ENCODE measurements at regions not wholly inside any gene's neighbourhood (a gene's known extent, or its start where the extent isn't known, plus 50 kb on each side); places are given as distances from the start of the nearest gene placed in this dataset.
"Not testable (repeated sequence)": the region's sequence is repeated elsewhere in the genome, so short reads cannot be mapped to it uniquely, and the experiment has no call there.

DNA sequence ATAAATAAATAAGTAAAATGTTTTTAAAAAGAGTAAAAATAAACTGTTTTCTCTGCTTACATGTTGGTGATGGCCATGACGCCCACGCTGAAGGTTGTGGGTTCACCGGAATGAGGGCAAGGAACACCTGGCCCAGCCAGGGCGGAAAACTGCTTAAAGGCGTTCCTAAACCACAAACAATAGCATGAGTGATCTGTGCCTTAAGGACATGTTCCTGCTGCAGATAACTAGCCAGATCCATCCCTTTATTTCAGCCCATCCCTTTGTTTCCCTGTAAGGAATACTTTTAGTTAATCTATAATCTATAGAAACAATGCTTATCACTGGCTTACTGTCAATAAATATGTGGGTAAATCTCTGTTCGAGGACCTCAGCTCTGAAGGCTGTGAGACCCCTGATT is 63.3 kb upstream of the CEP78 start:
- ATAC-seq (ENCODE audit: insufficient read depth, low read depth); H2AFZ ChIP-seq (ENCODE audit: low read depth, low read length); H4K20me1 ChIP-seq (ENCODE audit: insufficient read depth, low read length); H3K4me3 ChIP-seq (ENCODE audit: low read depth in 1 of 2, low read length in 2 of 2); H3K79me2 ChIP-seq (ENCODE audit: insufficient read depth, low read length); H3K4me1 ChIP-seq (ENCODE audit: insufficient read depth, low read length); H3K4me2 ChIP-seq (ENCODE audit: insufficient read depth, low read length); DNase-seq; H3K9me3 ChIP-seq (ENCODE audit: insufficient read depth, low read length, severe bottlenecking); H3K27me3 ChIP-seq (ENCODE audit: insufficient read depth, low read length, poor library complexity); H3K27ac ChIP-seq (ENCODE audit: low read length); H3K9ac ChIP-seq (ENCODE audit: low read depth, low read length); H3K36me3 ChIP-seq (ENCODE audit: insufficient read depth, low read length): not testable (repeated sequence)

DNA sequence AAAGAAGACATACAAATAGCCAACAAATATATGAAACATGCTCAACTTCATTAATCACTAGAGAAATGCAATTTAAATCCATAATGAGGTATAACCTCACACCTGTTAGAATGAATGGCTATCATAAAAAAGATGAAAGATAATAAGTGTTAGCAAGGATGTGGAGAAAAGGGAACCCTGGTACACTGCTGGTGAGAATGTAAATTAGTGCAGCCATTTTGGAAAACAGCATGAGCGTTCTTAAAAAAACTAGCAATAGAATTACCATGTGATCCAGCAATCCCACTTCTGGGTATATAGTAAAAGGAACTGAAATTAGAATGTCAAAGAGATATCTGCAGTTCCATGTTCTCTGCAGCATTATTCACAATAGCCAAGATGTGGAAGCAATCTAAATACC is 64.2 kb upstream of the CEP78 start:
- H3K9me3 ChIP-seq (ENCODE audit: insufficient read depth, low read length, severe bottlenecking): no peaks in the 10 kb centered on the region
- H3K4me2 ChIP-seq (ENCODE audit: insufficient read depth, low read length): no peak overlapping the region
- TF ChIP-seq, protein P1, sequence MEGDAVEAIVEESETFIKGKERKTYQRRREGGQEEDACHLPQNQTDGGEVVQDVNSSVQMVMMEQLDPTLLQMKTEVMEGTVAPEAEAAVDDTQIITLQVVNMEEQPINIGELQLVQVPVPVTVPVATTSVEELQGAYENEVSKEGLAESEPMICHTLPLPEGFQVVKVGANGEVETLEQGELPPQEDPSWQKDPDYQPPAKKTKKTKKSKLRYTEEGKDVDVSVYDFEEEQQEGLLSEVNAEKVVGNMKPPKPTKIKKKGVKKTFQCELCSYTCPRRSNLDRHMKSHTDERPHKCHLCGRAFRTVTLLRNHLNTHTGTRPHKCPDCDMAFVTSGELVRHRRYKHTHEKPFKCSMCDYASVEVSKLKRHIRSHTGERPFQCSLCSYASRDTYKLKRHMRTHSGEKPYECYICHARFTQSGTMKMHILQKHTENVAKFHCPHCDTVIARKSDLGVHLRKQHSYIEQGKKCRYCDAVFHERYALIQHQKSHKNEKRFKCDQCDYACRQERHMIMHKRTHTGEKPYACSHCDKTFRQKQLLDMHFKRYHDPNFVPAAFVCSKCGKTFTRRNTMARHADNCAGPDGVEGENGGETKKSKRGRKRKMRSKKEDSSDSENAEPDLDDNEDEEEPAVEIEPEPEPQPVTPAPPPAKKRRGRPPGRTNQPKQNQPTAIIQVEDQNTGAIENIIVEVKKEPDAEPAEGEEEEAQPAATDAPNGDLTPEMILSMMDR (IDR thresholded peaks at IDR 0.05; ENCODE audit: borderline replicate concordance, extremely low read depth, low read length, poor library complexity, severe bottlenecking): no peak
- no peak for TF ChIP-seq EZH2 (IDR thresholded peaks at IDR 0.05; ENCODE audit: borderline replicate concordance, low read depth, low read length, severe bottlenecking)
- no peak overlapping the region for H2AFZ ChIP-seq (ENCODE audit: low read depth, low read length)
- no peaks in the 10 kb centered on the region for H3K79me2 ChIP-seq (ENCODE audit: insufficient read depth, low read length)
- no peak overlapping the region for H3K27ac ChIP-seq (ENCODE audit: low read length)
- ATAC-seq (ENCODE audit: insufficient read depth, low read depth): no peak
- H3K4me3 ChIP-seq (ENCODE audit: low read depth in 1 of 2, low read length in 2 of 2): no peak overlapping the region
- H4K20me1 ChIP-seq (ENCODE audit: insufficient read depth, low read length): no peaks in the 10 kb centered on the region
- no peaks in the 10 kb centered on the region for H3K4me1 ChIP-seq (ENCODE audit: insufficient read depth, low read length)
- no peak overlapping the region for H3K9ac ChIP-seq (ENCODE audit: low read depth, low read length)
- no peaks in the 10 kb centered on the region for H3K27me3 ChIP-seq (ENCODE audit: insufficient read depth, low read length, poor library complexity)
- H3K36me3 ChIP-seq (ENCODE audit: insufficient read depth, low read length): no peaks in the 10 kb centered on the region
- no peak for DNase-seq

DNA sequence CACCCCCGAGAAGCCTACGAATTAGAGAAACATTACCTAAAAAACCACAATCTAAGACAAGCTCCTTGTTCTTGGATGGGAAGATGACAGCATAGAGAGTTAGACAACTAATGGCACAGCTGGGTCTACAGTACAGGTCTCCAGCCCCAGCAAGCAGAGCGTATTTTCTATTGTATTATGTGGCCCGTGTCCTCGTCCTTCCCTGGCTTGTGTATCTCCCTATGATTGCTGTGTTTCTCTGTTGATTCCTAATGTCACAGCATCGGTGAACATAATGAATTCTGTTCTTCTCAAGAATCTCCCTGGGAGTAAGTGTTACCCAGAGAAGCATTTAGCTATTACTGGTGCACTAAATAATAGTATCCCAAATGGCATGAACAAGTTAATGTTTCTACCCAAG is 66.8 kb upstream of the CEP78 start:
- H3K79me2 ChIP-seq (ENCODE audit: insufficient read depth, low read length): no peaks in the 10 kb centered on the region
- H3K27me3 ChIP-seq (ENCODE audit: insufficient read depth, low read length, poor library complexity): no peaks in the 10 kb centered on the region
- no peak overlapping the region for H3K4me3 ChIP-seq (ENCODE audit: low read depth in 1 of 2, low read length in 2 of 2)
- ATAC-seq (ENCODE audit: insufficient read depth, low read depth) (no peak), DNase-seq (no peak)
- TF ChIP-seq, protein P1 (IDR thresholded peaks at IDR 0.05; ENCODE audit: borderline replicate concordance, extremely low read depth, low read length, poor library complexity, severe bottlenecking): no peak
- no peak for TF ChIP-seq EZH2 (IDR thresholded peaks at IDR 0.05; ENCODE audit: borderline replicate concordance, low read depth, low read length, severe bottlenecking)
- H3K27ac ChIP-seq (ENCODE audit: low read length): no peak overlapping the region
- no peak overlapping the region for H2AFZ ChIP-seq (ENCODE audit: low read depth, low read length)
- H4K20me1 ChIP-seq (ENCODE audit: insufficient read depth, low read length): no peaks in the 10 kb centered on the region
- no peak overlapping the region for H3K4me2 ChIP-seq (ENCODE audit: insufficient read depth, low read length)
- H3K9me3 ChIP-seq (ENCODE audit: insufficient read depth, low read length, severe bottlenecking): no peaks in the 10 kb centered on the region
- no peaks in the 10 kb centered on the region for H3K36me3 ChIP-seq (ENCODE audit: insufficient read depth, low read length)
- no peak overlapping the region for H3K9ac ChIP-seq (ENCODE audit: low read depth, low read length)
- no peaks in the 10 kb centered on the region for H3K4me1 ChIP-seq (ENCODE audit: insufficient read depth, low read length)

DNA sequence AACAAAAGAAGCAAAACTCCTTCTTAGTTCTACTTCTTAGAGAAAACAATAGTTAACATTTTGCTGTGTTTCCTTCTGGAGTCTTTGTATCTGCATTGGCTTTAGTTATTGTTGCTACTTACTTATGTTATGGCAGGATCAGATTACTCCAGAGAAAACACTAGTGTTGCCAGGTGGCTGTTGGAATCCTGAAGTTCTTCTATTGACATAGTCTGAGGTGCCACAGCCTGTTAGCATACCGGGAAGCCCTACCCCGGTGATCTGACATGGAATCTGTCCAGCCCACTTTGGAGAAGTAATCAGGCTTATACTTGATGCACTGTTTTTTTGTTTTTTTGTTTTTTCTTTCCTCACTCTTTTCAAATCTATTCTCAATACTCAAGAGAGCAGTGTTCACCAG is 68.5 kb upstream of the CEP78 start:
- no peaks in the 10 kb centered on the region for H3K27me3 ChIP-seq (ENCODE audit: insufficient read depth, low read length, poor library complexity)
- TF ChIP-seq, protein P1 (IDR thresholded peaks at IDR 0.05; ENCODE audit: borderline replicate concordance, extremely low read depth, low read length, poor library complexity, severe bottlenecking): no peak
- TF ChIP-seq EZH2 (IDR thresholded peaks at IDR 0.05; ENCODE audit: borderline replicate concordance, low read depth, low read length, severe bottlenecking): no peak
- H3K27ac ChIP-seq (ENCODE audit: low read length): no peak overlapping the region
- no peaks in the 10 kb centered on the region for H3K79me2 ChIP-seq (ENCODE audit: insufficient read depth, low read length)
- no peak overlapping the region for H3K4me3 ChIP-seq (ENCODE audit: low read depth in 1 of 2, low read length in 2 of 2)
- H2AFZ ChIP-seq (ENCODE audit: low read depth, low read length): no peak overlapping the region
- no peak for DNase-seq
- no peak overlapping the region for H3K4me2 ChIP-seq (ENCODE audit: insufficient read depth, low read length)
- no peak for ATAC-seq (ENCODE audit: insufficient read depth, low read depth)
- no peaks in the 10 kb centered on the region for H3K36me3 ChIP-seq (ENCODE audit: insufficient read depth, low read length)
- H3K9me3 ChIP-seq (ENCODE audit: insufficient read depth, low read length, severe bottlenecking): no peaks in the 10 kb centered on the region
- no peak overlapping the region for H3K9ac ChIP-seq (ENCODE audit: low read depth, low read length)
- H3K4me1 ChIP-seq (ENCODE audit: insufficient read depth, low read length): no peaks in the 10 kb centered on the region
- no peaks in the 10 kb centered on the region for H4K20me1 ChIP-seq (ENCODE audit: insufficient read depth, low read length)

All from DND-41 (cell line).